Activated T-helper 1 cell treated with anti-CD3 and anti-CD28 coated beads, Interleukin-2, amount 50 U/mL, for 16 hours (primary cell): ENCODE measurements at regions not wholly inside any gene's neighbourhood (a gene's known extent, or its start where the extent isn't known, plus 50 kb on each side); places are given as distances from the start of the nearest gene placed in this dataset.
"Not testable (repeated sequence)": the region's sequence is repeated elsewhere in the genome, so short reads cannot be mapped to it uniquely, and the experiment has no call there.

Experiments used
- DNase-seq, 2 donors: peaks; one replicate each; pipeline ENCODE4 v3.0.0-alpha.2; 2020; ENCODE audit warnings: low read depth in 1 of 2, low spot score in 1 of 2

DNA sequence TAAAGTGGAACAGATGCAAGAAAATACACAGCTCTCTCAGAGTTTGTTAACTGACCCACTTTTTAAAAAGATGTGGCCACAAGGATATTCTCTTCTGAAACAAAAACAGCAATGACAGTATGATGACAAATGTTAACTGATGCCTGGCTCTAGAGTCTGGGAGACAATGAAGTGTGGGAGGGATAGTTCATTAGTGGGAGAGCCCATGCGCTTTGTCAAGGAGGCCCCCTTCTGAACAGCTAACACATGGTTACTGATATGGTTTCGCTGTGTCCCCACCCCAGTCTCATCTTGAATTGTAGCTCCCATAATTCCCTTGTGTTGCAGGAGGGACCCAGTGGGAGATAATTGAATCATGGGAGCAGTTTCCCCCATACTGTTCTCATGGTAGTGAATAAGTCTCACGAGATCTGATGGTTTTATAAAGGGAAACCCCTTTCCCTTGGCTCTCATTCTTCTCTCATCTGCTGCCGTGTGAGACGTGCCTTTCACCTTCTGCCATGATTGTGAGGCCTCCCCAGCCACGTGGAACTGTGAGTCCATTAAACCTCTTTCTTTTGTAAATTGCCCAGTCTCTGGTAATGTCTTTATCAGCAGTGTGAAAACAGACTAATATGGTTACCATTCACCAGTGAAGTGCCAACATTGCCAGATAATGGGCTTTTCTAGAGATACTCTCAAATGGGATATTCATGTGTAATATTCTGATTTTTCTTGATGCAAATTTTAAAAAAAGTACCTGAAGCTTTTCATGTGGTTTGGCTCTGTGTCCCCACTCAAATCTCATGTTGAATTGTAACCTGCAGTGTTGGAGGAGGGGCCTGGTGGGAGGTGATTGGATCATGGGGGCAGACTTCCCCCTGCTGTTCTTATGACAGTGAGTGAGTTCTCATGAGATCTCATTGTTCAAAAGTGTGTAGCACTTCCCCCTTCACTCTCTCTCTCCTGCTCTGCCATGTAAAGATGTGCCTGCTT is 435.8 kb downstream of the SHISA9 start:
- not testable (repeated sequence) for DNase-seq

DNA sequence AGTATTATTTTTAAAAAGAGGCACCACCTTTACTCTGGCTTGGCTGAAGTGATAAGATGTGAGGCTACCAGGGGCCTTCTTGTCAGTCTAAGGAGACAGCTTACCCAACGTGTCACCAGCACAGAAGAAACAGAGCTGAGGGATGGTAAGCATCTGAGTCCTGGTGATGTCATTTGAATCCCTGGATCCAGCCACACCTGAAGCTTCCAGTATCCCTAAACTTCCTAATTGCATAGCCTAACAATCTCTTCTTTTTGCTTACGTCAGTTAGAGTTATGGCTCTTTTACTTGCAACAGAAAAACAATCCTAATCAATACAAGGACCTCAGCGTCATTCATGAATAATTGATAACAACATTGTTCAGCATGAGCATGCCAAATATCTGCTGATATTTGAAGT is 436.6 kb downstream of the SHISA9 start:
- DNase-seq: no peak

GRCh38 chr16:13342675-13343074 is 441.3 kb downstream of the SHISA9 start:
- no peak for DNase-seq

- DNase-seq: no peak
These were observed 442.6 kb downstream of the SHISA9 start for GRCh38 chr16:13344001-13344400.

DNA sequence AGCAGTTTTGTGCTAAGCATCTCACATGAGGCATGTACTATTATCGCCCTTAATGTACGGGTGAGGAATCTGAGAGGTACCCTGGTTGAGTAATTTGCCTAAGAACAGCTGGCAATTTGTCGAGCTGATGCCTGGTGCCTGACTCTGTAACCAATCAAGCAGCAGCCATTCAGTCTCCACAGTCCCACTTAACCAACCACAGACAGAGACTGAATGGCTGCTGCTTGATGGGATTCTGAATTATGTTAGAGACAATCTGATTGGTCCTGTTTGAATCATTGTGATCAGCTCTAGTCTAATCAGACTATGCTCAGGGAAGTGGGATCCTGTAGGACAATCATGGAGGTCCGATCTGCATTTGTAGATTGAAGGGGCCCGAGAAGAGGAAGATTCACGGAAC is 447.0 kb downstream of the SHISA9 start:
- DNase-seq: no peak

DNA sequence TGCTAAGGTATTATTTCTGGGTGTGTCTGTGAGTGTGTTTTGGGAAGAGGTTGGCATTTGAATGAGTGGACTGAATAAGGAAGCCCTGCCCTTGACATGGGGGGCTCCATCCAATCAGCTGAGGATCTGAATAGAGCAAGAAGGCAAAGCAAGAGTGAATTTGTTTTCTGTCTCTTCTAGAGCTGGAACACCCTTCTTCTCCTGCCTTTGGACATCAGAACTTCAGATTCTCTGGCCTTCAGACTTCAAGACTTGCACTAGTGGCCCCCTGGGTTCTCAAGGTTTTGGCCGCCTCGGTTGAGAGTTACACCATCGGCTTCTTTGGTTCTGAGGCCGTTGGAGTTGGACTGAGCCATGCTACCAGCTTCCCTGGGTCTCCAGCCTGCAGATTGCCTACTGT is 448.6 kb downstream of the SHISA9 start:
- no peak for DNase-seq

DNA sequence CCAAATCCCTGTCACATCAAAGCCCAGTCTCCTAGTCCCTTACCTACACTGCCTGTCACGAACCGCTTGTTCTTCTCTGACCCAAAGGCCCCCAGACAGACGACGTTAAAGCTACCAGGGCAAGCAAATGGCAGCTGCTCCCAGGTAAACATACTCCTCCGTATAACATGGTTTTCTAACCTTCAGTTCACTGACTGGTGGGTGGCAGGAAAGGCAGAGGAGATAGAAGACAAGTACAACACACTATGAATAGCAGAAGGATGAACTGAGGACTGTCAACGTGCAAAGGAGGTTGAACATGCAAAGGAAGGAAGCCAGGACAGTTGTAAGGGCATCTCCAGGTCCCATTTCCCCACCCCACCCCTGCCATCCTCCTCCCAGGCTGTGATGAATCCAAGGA is 449.8 kb downstream of the SHISA9 start:
- no peak for DNase-seq

DNA sequence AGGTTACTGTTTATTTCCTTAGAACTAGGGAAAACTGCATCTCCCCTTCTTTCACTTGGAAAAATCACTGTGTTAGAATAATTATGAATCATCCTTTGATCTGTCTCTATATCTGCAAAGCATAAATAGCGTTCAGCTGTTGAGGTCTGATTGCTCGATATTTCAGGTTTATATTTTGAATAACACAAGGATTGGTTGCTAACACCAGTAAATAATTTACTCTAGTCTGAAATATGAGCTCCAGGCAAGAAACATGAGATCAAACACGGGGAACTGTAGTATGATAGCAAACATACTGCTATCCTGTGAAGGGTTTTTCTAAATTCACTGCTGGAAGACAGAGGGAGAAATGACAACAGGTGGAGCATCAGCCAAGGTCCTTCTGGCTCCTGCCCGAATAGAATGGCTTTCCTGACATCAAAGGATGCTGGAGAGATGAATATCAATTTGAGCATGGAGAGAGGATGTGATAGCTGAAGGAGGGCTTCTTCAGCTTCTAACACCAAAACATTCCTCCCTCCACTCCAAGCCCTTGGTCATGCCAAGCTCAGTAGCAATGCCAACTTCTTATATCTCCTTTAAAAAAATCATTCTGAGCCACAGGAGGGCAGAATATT is 450.3 kb downstream of the SHISA9 start:
- no peak for DNase-seq

DNA sequence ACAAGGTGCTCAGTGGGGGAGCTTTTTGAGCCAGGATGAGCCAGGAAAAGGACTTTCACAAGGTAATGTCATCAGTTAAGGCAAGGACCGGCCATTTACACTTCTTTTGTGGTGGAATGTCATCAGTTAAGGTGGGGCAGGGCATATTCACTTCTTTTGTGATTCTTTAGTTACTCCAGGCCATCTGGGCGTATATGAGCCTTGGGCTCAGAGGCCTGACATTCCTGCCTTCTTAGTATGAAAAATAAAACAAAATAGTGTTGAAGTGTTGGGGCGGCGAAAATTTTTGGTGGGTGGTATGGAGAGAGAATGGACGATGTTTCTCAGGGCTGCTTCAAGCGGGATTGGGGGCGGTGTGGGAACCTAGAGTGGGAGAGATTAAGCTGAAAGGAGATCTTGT is 451.4 kb downstream of the SHISA9 start:
- not testable (repeated sequence) for DNase-seq

DNA sequence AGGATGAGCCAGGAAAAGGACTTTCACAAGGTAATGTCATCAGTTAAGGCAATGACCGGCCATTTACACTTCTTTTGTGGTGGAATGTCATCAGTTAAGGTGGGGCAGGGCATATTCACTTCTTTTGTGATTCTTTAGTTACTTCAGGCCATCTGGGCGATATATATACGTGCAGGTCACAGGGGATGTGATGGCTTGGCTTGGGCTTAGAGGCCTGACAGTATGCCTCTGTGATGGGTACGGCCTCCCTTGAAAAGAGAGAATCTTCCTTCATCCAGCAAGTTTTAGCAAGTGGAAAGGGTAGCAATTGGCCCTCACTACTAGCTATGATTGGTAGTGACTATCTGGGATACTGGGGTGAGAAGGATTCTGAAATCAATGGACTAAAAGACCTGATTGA is 456.4 kb downstream of the SHISA9 start:
- not testable (repeated sequence) for DNase-seq

DNA sequence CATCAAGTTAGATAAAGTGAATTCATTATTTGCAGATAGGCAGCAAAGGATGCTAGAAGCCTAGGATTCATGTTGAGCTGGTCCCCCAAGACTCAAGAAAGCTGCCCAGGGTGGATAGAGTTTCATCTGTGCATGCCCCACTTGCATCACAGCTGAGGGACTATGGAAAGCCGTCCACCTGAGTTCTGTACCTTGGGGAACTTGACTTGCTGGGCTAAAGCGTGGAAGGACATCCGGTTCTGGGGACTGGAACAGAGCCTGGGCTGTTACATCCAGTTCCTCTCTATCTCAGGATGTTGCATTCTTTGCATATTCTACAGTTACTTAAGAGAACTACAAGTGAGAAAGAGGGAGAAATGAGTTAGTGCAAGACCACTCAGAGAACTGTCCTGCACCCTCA is 458.4 kb downstream of the SHISA9 start:
- DNase-seq: no peak

DNA sequence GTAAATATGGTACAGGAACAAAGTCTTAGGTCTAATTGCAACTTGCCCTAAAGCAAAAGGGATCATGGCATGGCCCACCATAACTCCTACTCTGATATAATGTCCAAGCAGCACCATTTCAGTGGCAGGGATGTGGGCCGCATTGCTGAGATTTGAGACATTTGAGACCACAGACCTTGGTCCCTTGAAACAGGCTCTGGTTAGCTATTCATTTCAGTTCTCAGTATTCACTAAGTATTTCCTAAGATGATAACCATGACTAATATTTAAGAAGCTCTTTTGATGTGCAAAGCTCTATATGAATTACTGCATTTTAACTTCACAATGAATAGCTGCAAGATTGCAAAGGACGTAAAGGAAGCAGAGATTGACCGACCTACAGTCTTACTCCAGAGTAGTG is 471.0 kb downstream of the SHISA9 start:
- no peak for DNase-seq

GRCh38 chr16:13376174-13376573 is 474.8 kb downstream of the SHISA9 start:
- DNase-seq: no peak

GRCh38 chr16:13377143-13377542 is 475.7 kb downstream of the SHISA9 start:
- DNase-seq: no peak

- DNase-seq: no peak
These were observed 476.8 kb downstream of the SHISA9 start for GRCh38 chr16:13378151-13378550.

DNA sequence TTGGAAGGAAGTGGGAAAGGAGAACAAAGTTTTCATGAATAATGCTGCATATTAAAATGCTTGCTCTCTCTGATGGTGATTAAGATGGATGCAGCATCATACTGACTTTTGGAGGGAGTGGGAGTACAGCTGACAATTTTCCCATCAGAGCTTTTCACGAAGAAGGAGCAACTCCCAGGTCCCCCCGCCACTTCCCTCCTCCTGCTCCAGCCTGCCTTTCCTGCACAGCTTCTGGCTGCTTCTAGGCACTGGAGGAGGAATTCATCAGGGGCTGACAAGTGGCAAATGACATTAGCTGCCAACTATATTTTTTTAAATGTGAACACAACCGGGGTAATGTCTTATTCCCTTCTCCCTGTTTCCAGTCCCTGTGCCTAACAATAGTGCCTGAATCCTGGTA is 477.9 kb downstream of the SHISA9 start:
- no peak for DNase-seq

GRCh38 chr16:13385156-13386040 is 484.0 kb downstream of the SHISA9 start:
- not testable (repeated sequence) for DNase-seq

GRCh38 chr16:13390093-13390985 is 488.9 kb downstream of the SHISA9 start:
- DNase-seq: no peak

- no peak for DNase-seq
These were observed 489.5 kb downstream of the SHISA9 start for GRCh38 chr16:13390986-13391305.

- DNase-seq: no peak
These were observed 489.9 kb downstream of the SHISA9 start for GRCh38 chr16:13391337-13391736.

- DNase-seq: no peak
These were observed 490.9 kb downstream of the SHISA9 start for GRCh38 chr16:13392341-13392740.
